Endothelial cell of umbilical vein (primary cell): ENCODE measurements at regions not wholly inside any gene's neighbourhood (a gene's known extent, or its start where the extent isn't known, plus 50 kb on each side); places are given as distances from the start of the nearest gene placed in this dataset.

Experiments used
- CTCF ChIP-seq, 2 donors: IDR thresholded peaks; 1 replicate in 1 of 2; 2 replicates in 1 of 2; pipeline ENCODE4 v1.5.1; 2011; ENCODE audit warnings: low read length in 2 of 2, mild to moderate bottlenecking in 2 of 2, moderate library complexity in 2 of 2, control low read depth in 1 of 2, inconsistent platforms in 1 of 2, low read depth in 1 of 2; ENCODE audit not compliant: insufficient read depth in 1 of 2; ENCODE audit errors: extremely low read depth in 1 of 2
- EZH2 ChIP-seq: IDR thresholded peaks from 2 replicates; pipeline ENCODE4 v1.6.1; 2012; ENCODE audit warnings: borderline replicate concordance, low read depth, mild to moderate bottlenecking, moderate library complexity, low read length, inconsistent platforms; ENCODE audit not compliant: severe bottlenecking
- GATA2 ChIP-seq: IDR thresholded peaks from 2 replicates; pipeline ENCODE4 v1.7.0; 2011; ENCODE audit warnings: low read depth, mild to moderate bottlenecking, moderate library complexity, mixed read lengths, low read length; ENCODE audit not compliant: insufficient read length, insufficient read depth
- POLR2A ChIP-seq: IDR thresholded peaks from 2 replicates; pipeline ENCODE4 v1.6.1; 2012; ENCODE audit warnings: low read depth, mild to moderate bottlenecking, control low read depth, low read length
- POLR2AphosphoS5 ChIP-seq: IDR thresholded peaks from 2 replicates; pipeline ENCODE4 v1.6.1; 2012; ENCODE audit warnings: low read depth, mild to moderate bottlenecking, control low read depth, low read length, moderate library complexity; ENCODE audit not compliant: insufficient read depth

- TF ChIP-seq POLR2A (no peak), POLR2AphosphoS5 (peak; percentile 75), CTCF (IDR thresholded peaks at IDR 0.05; ENCODE audit: extremely low read depth in 1 of 2, insufficient read depth in 1 of 2, low read depth in 1 of 2, low read length in 2 of 2) (no peak), GATA2 (peak; percentile 75), EZH2 (no peak)
Measured at GRCh38 chr2:217277646-217278398, 418.0 kb upstream of the TNP1 start.
